CD4-positive, alpha-beta T cell (primary cell): ENCODE measurements at regions not wholly inside any gene's neighbourhood (a gene's known extent, or its start where the extent isn't known, plus 50 kb on each side); places are given as distances from the start of the nearest gene placed in this dataset.
"Not testable (repeated sequence)": the region's sequence is repeated elsewhere in the genome, so short reads cannot be mapped to it uniquely, and the experiment has no call there.

Source experiments
- ATAC-seq: fragments of 200-7000 bp; cut with Tn5 transposase; one replicate; pipeline ENCODE4 v1.10.0; 2022; ENCODE audit warnings: mild to moderate bottlenecking; ENCODE audit not compliant: poor library complexity
- CTCF ChIA-PET: fragments of 350-600 bp; sonication (Branson Sonifier 250); formaldehyde crosslinking; loops from one replicate; lab custom pipeline; 2021; ENCODE audit warnings: antibody characterized with exemption, inconsistent platforms; lab: Charles Lee
- POLR2A ChIA-PET: fragments of 350-600 bp; sonication (Branson Sonifier 250); formaldehyde crosslinking; loops from one replicate; lab custom pipeline; 2021; ENCODE audit warnings: antibody characterized with exemption, inconsistent platforms; lab: Charles Lee
- DNase-seq, 14 experiments: peaks; one replicate each; pipeline ENCODE4 v3.0.0-alpha.2; 2013 to 2020; ENCODE audit warnings: mixed read lengths in 2 of 14
- H3K27ac ChIP-seq, 2 donors: one replicate each; pipeline versions ENCODE4 v1.5.1 to v1.7.0; 2013; ENCODE audit warnings: low read length in 2 of 2, low read depth in 1 of 2, mild to moderate bottlenecking in 1 of 2
- H3K27me3 ChIP-seq, 2 experiments: 1 replicate in 1 of 2; 2 replicates in 1 of 2; pipeline versions ENCODE4 v1.6.1 to v1.7.0; 2013; ENCODE audit warnings: low read length in 2 of 2, control low read depth in 1 of 2, mild to moderate bottlenecking in 1 of 2, moderate library complexity in 1 of 2; ENCODE audit not compliant: insufficient read depth in 2 of 2, control insufficient read depth in 1 of 2
- H3K36me3 ChIP-seq: one replicate; pipeline ENCODE4 v1.6.1; 2013; ENCODE audit warnings: low read length, control low read depth; ENCODE audit not compliant: insufficient read depth
- H3K4me1 ChIP-seq: one replicate; pipeline ENCODE4 v1.6.1; 2013; ENCODE audit warnings: low read length, control low read depth; ENCODE audit not compliant: insufficient read depth
- H3K4me3 ChIP-seq: one replicate; pipeline ENCODE4 v1.5.1; 2013; ENCODE audit warnings: mild to moderate bottlenecking, low read length, moderate library complexity
- H3K9me3 ChIP-seq, 2 experiments: 1 replicate in 1 of 2; 2 replicates in 1 of 2; pipeline versions ENCODE4 v1.6.1 to v1.7.0; 2013; ENCODE audit warnings: low read length in 2 of 2, mild to moderate bottlenecking in 2 of 2, control low read depth in 1 of 2, moderate library complexity in 1 of 2; ENCODE audit not compliant: control insufficient read depth in 1 of 2, insufficient read depth in 1 of 2
- H3K27ac Mint-ChIP-seq: one replicate; pipeline ENCODE4 v1.8.0; 2020; ENCODE audit warnings: mixed read lengths
- H3K27me3 Mint-ChIP-seq: one replicate; pipeline ENCODE4 v1.8.0; 2021; ENCODE audit warnings: mixed read lengths
- H3K36me3 Mint-ChIP-seq: one replicate; pipeline ENCODE4 v1.8.0; 2021; ENCODE audit warnings: low read depth, mixed read lengths
- H3K4me1 Mint-ChIP-seq: one replicate; pipeline ENCODE4 v1.8.0; 2021; ENCODE audit warnings: low read depth, mixed read lengths
- H3K4me3 Mint-ChIP-seq: one replicate; pipeline ENCODE4 v1.8.0; 2020; ENCODE audit warnings: mild to moderate bottlenecking, mixed read lengths
- H3K9me3 Mint-ChIP-seq: one replicate; pipeline ENCODE4 v1.8.0; 2020; ENCODE audit warnings: mixed read lengths
- intact Hi-C, 2 experiments: fragments of 100-400 bp; cut with DNase I in 1 of 2; cut with micrococcal nuclease in 1 of 2; formaldehyde crosslinking; loops; one replicate each; pipeline versions ENCODE4 v1.15.1 to v1.9.0; 2023 to 2025; cut with DNase I, micrococcal nuclease
- TF ChIP-seq, protein P1 (sequence below): fragments of 200-600 bp; IDR thresholded peaks from one replicate; pipeline ENCODE4 v1.8.0; 2022; ENCODE audit warnings: antibody characterized with exemption, mild to moderate bottlenecking

DNA sequence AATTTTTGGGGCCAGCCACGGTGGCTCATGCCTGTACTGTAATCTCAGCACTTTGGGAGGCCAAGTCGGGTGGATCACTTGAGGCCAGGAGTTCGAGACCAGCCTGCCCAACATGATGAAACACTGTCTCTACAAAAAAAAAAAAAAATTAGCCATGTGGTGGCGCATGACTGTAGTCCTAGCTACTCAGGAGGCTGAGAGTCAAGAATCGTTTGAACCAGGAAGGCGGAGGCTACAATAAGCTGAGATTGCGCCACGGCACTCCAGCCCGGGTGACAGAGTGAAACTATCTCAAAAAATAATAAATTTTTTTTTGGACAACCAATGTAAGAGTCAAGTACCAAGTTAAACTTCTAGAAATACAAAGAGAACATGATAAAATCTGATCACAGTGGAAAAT, 164.6 kb downstream of the AVL9 start:
- no peaks in the 10 kb centered on the region for H3K36me3 Mint-ChIP-seq
- H3K27me3 ChIP-seq, result no peaks in the 10 kb centered on the region
- no peaks in the 10 kb centered on the region for H3K9me3 Mint-ChIP-seq
- no peaks in the 10 kb centered on the region for H3K36me3 ChIP-seq
- no peak overlapping the region for H3K27ac ChIP-seq
- no peaks in the 10 kb centered on the region for H3K9me3 ChIP-seq
- intact Hi-C loops, result no loop called here
- H3K4me3 ChIP-seq, result no peak overlapping the region
- no peaks in the 10 kb centered on the region for H3K4me1 ChIP-seq
- ChIA-PET CTCF (no interaction called here), POLR2A (no interaction called here)
- DNase-seq (no peak), ATAC-seq (no peak)
- peaks cover 23% of the 10 kb centered on the region for H3K27me3 Mint-ChIP-seq
- TF ChIP-seq, protein P1, sequence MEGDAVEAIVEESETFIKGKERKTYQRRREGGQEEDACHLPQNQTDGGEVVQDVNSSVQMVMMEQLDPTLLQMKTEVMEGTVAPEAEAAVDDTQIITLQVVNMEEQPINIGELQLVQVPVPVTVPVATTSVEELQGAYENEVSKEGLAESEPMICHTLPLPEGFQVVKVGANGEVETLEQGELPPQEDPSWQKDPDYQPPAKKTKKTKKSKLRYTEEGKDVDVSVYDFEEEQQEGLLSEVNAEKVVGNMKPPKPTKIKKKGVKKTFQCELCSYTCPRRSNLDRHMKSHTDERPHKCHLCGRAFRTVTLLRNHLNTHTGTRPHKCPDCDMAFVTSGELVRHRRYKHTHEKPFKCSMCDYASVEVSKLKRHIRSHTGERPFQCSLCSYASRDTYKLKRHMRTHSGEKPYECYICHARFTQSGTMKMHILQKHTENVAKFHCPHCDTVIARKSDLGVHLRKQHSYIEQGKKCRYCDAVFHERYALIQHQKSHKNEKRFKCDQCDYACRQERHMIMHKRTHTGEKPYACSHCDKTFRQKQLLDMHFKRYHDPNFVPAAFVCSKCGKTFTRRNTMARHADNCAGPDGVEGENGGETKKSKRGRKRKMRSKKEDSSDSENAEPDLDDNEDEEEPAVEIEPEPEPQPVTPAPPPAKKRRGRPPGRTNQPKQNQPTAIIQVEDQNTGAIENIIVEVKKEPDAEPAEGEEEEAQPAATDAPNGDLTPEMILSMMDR, result no peak
- H3K4me1 Mint-ChIP-seq, result no peaks in the 10 kb centered on the region
- H3K4me3 Mint-ChIP-seq, result no peak overlapping the region
- H3K27ac Mint-ChIP-seq, result no peak overlapping the region

- no peak for DNase-seq
- TF ChIP-seq, protein P1, result no peak
- H3K36me3 ChIP-seq, result no peaks in the 10 kb centered on the region
- no peak overlapping the region for H3K4me3 Mint-ChIP-seq
- no peak overlapping the region for H3K27ac Mint-ChIP-seq
- H3K27me3 ChIP-seq, result no peaks in the 10 kb centered on the region
- CTCF ChIA-PET, result no interaction called here
- no peak for ATAC-seq
- no peak overlapping the region for H3K4me3 ChIP-seq
- no peak overlapping the region for H3K27ac ChIP-seq
- intact Hi-C loops, result no loop called here
- H3K4me1 ChIP-seq, result no peaks in the 10 kb centered on the region
- H3K27me3 Mint-ChIP-seq, result peaks cover 17% of the 10 kb centered on the region
- no peaks in the 10 kb centered on the region for H3K9me3 ChIP-seq
- H3K36me3 Mint-ChIP-seq, result no peaks in the 10 kb centered on the region
- POLR2A ChIA-PET, result no interaction called here
- no peaks in the 10 kb centered on the region for H3K9me3 Mint-ChIP-seq
- H3K4me1 Mint-ChIP-seq, result no peaks in the 10 kb centered on the region
Measured at GRCh38 chr7:32658467-32658869, 163.2 kb downstream of the AVL9 start.

- no peaks in the 10 kb centered on the region for H3K4me1 Mint-ChIP-seq
- Histone ChIP-seq H3K9me3 (no peaks in the 10 kb centered on the region), H3K27me3 (no peaks in the 10 kb centered on the region), H3K36me3 (no peaks in the 10 kb centered on the region), H3K27ac (no peak overlapping the region), H3K4me1 (no peaks in the 10 kb centered on the region), H3K4me3 (no peak overlapping the region)
- POLR2A ChIA-PET, result no interaction called here
- no peak for ATAC-seq
- TF ChIP-seq, protein P1, result no peak
- H3K4me3 Mint-ChIP-seq, result no peak overlapping the region
- H3K27me3 Mint-ChIP-seq, result peaks cover 17% of the 10 kb centered on the region
- H3K9me3 Mint-ChIP-seq, result no peaks in the 10 kb centered on the region
- DNase-seq, result no peak
- CTCF ChIA-PET, result no interaction called here
- no peaks in the 10 kb centered on the region for H3K36me3 Mint-ChIP-seq
- intact Hi-C loops, result no loop called here
- H3K27ac Mint-ChIP-seq, result no peak overlapping the region
Measured at GRCh38 chr7:32658034-32658433, 162.7 kb downstream of the AVL9 start.

DNA sequence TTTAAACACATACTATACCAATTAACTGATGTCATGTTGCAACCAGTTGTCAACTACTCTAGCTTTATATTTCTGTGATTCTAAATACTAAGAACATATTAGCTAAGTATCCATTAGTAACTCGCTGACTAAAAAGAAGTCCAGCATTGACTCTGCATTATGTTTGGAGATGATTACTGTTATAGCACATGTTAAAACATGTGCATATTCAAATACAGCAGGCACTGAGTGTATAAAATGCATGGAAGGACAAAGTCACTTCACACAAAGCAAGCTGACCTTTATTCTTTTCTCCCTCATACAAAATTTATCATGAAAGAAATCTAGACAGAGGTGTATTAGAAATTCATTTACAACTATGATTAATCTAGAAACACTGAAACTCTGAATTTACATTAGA, 159.3 kb downstream of the AVL9 start:
- POLR2A ChIA-PET, H3K4me3 Mint-ChIP-seq, H3K36me3 Mint-ChIP-seq, H3K36me3 ChIP-seq, DNase-seq, H3K4me1 Mint-ChIP-seq, H3K9me3 ChIP-seq, H3K27me3 ChIP-seq, H3K9me3 Mint-ChIP-seq, H3K27ac Mint-ChIP-seq, intact Hi-C loops, ATAC-seq, H3K4me1 ChIP-seq, H3K27me3 Mint-ChIP-seq, H3K27ac ChIP-seq, H3K4me3 ChIP-seq: not testable (repeated sequence)
- CTCF ChIA-PET, result interaction anchor here (1.3 kb wide), 1 partner anchor 12 kb away, joined by 6 read pairs; no protein-coding TSS in a partner anchor

DNA sequence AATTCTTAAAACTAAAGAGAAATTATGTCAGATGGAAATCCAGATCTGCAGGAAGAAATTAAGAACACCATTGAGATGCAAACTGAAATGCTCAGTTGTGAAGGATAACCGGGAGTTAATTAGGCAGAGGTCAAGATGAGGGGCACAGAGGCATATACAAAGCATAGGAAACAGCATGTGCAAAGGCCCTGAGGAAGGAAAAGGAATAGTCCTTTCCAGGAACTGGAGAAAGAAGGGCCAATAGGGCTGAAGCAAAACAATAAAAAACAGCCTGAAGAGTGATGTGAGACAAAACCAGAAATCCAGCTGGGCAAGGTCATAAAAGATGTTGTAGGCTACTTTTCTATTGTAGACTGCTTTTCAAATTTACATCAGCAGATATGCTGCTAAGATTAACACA, 155.1 kb downstream of the AVL9 start:
- H3K4me1 Mint-ChIP-seq, H3K4me3 Mint-ChIP-seq, H3K36me3 Mint-ChIP-seq, DNase-seq, CTCF ChIA-PET, H3K4me1 ChIP-seq, ATAC-seq, H3K27ac Mint-ChIP-seq, intact Hi-C loops, H3K27ac ChIP-seq, H3K36me3 ChIP-seq, H3K9me3 ChIP-seq, H3K9me3 Mint-ChIP-seq, H3K27me3 ChIP-seq, POLR2A ChIA-PET, H3K4me3 ChIP-seq: not testable (repeated sequence)
- peaks cover 21% of the 10 kb centered on the region for H3K27me3 Mint-ChIP-seq
